Psoas muscle (tissue), 7 donors: ENCODE measurements at regions not wholly inside any gene's neighbourhood (a gene's known extent, or its start where the extent isn't known, plus 50 kb on each side); places are given as distances from the start of the nearest gene placed in this dataset.

Experiments
- ATAC-seq, 4 donors: fragments of 200-7000 bp; cut with Tn5 transposase; one replicate each; pipeline ENCODE4 v1.9.1; 2020; ENCODE audit warnings: moderate library complexity in 3 of 4, mild to moderate bottlenecking in 2 of 4
- DNase-seq, 2 donors: peaks; one replicate each; pipeline ENCODE4 v3.0.0-alpha.2; 2020
- H3K27ac ChIP-seq: fragments of 200-600 bp; one replicate; pipeline ENCODE4 v1.8.0; 2022
- H3K27me3 ChIP-seq, 3 donors: fragments of 200-600 bp in 1 of 3; one replicate each; pipeline versions ENCODE4 v1.6.1 to v1.8.0; 2013 to 2022; ENCODE audit warnings: low read length in 2 of 3, mild to moderate bottlenecking in 2 of 3, moderate library complexity in 1 of 3; ENCODE audit not compliant: insufficient read depth in 3 of 3
- H3K36me3 ChIP-seq, 2 donors: fragments of 200-600 bp in 1 of 2; one replicate each; pipeline versions ENCODE4 v1.6.1 to v1.8.0; 2013 to 2022; ENCODE audit warnings: low read depth in 1 of 2, mild to moderate bottlenecking in 1 of 2, moderate library complexity in 1 of 2; ENCODE audit not compliant: insufficient read depth in 1 of 2
- H3K4me1 ChIP-seq: fragments of 200-600 bp; one replicate; pipeline ENCODE4 v1.8.0; 2022
- H3K4me3 ChIP-seq: fragments of 200-600 bp; one replicate; pipeline ENCODE4 v1.8.0; 2022; ENCODE audit warnings: mild to moderate bottlenecking
- H3K9me3 ChIP-seq: fragments of 200-600 bp; one replicate; pipeline ENCODE4 v1.8.0; 2022
- WGBS, 3 donors: extraction: QIAGEN DNeasy Blood & Tissue Kit; methylation state at CpG; one replicate each; pipeline versions ENCODE4 v1.1.6 to v1.1.7; 2013; 5-methylcytosine and 5-hydroxymethylcytosine counted together
- intact Hi-C, 2 donors: fragments of 100-400 bp; cut with DNase I; formaldehyde crosslinking; loops; one replicate each; pipeline versions ENCODE4 v1.11.0 to v1.14.2; 2022
- TF ChIP-seq, protein P1 (sequence below): fragments of 200-600 bp; IDR thresholded peaks from one replicate; pipeline ENCODE4 v1.8.0; 2022; ENCODE audit warnings: antibody characterized with exemption
- donor health status: healthy with polysubstance abuse.
- donor health status: DM: no; HTN: no; CAD: no; lungs with moderate emphysema.
- donor health status: Bipolar disorder and iron deficiency.
- donor health status: healthy.
- donor health status: DM: yes; HTN: yes; CAD: no.
- donor health status: DM: no; HTN: no; CAD: no.
- donor health status: DM: yes; HTN: yes; CAD: no.

- peaks cover 0 to 2% (median 0%) of the 10 kb centered on the region in 3 donors for H3K27me3 ChIP-seq
- WGBS, 3 donors = 96 to 100% (median 100%) methylated on average over 1 of the region's 1 CpG
These were observed 76.4 kb upstream of the TMEM158 start for GRCh38 chr3:45302470-45302869.

DNA sequence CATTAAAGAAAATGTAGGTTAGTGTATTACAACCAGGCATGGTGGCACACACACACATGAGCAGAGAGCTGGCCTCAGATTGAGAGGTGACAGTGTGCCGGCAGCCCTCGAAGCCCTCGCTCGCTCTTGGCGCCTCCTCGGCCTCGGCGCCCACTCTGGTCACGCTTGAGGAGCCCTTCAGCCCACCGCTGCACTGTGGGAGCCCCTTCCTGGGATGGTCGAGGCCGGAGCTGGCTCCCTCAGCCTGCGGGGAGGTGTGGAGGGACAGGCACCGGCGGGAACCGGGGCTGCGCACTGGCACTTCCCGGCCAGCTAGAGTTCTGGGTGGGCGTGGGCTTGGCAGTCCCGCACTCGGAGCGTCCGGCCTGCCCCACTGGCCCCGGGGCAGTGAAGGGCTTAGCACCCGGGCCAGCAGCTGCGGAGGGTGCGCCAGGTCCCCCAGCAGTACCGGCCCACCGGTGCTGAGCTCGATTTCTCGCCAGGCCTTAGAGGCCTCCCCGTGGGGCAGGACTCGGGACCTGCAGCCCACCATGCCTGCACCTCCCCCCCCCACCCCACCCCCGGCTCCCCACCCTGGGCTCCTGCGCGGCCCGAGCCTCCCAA lies 80.4 kb upstream of the TMEM158 start:
- Histone ChIP-seq H3K27ac (no peak overlapping the region), H3K27me3 (peaks cover 0 to 4% (median 0%) of the 10 kb centered on the region in 3 donors), H3K9me3 (no peaks in the 10 kb centered on the region), H3K36me3 (no peaks in the 10 kb centered on the region), H3K4me1 (no peaks in the 10 kb centered on the region), H3K4me3 (no peak overlapping the region)
- ATAC-seq (no peak), DNase-seq (no peak)
- intact Hi-C loops = no loop called here
- TF ChIP-seq, protein P1, sequence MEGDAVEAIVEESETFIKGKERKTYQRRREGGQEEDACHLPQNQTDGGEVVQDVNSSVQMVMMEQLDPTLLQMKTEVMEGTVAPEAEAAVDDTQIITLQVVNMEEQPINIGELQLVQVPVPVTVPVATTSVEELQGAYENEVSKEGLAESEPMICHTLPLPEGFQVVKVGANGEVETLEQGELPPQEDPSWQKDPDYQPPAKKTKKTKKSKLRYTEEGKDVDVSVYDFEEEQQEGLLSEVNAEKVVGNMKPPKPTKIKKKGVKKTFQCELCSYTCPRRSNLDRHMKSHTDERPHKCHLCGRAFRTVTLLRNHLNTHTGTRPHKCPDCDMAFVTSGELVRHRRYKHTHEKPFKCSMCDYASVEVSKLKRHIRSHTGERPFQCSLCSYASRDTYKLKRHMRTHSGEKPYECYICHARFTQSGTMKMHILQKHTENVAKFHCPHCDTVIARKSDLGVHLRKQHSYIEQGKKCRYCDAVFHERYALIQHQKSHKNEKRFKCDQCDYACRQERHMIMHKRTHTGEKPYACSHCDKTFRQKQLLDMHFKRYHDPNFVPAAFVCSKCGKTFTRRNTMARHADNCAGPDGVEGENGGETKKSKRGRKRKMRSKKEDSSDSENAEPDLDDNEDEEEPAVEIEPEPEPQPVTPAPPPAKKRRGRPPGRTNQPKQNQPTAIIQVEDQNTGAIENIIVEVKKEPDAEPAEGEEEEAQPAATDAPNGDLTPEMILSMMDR = no peak
- WGBS, 3 donors = 91 to 93% (median 91%) methylated on average over 25 to 37 of the region's 37 CpGs

More at GRCh38 chr3:45302470-45302869, 76.4 kb upstream of the TMEM158 start:
- Histone ChIP-seq H3K4me3 (no peak overlapping the region), H3K4me1 (no peaks in the 10 kb centered on the region), H3K36me3 (no peaks in the 10 kb centered on the region), H3K27ac (no peak overlapping the region), H3K9me3 (no peaks in the 10 kb centered on the region)
- TF ChIP-seq, protein P1 = no peak
- intact Hi-C loops = no loop called here
- DNase-seq = no peak
- no peak for ATAC-seq

- Histone ChIP-seq H3K4me3 (no peak overlapping the region), H3K27ac (no peak overlapping the region), H3K27me3 (peaks cover 0 to 11% (median 0%) of the 10 kb centered on the region in 3 donors), H3K9me3 (no peaks in the 10 kb centered on the region), H3K36me3 (no peaks in the 10 kb centered on the region), H3K4me1 (no peaks in the 10 kb centered on the region)
- ATAC-seq = no peak
- TF ChIP-seq, protein P1 = no peak
- intact Hi-C loops = no loop called here
- no peak for DNase-seq
- WGBS, 3 donors = 82 to 86% (median 83%) methylated on average over 3 of the region's 3 CpGs
These were observed 78.5 kb upstream of the LARS2 start for GRCh38 chr3:45309876-45310275.

DNA sequence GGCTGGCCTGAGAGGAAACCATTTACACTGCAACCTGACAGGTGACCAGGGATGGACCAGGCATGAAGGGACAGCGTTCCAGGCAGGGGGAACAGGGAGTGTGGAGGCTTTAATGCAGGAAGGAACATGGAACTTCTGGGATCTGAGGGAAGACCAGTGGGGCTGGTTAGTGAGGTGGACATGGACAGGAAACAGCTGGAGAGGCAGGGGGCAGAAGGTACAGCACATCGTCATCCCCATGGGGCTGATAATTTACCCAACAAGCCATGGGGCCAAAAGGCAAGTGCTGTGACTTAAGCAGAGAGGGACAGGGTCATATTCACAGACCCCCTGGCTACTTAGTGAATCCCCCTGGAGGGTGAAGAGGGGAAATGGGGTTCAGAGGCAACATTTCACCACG lies 77.0 kb upstream of the LARS2 start:
- DNase-seq (no peak), ATAC-seq (no peak)
- intact Hi-C loops = no loop called here
- no peaks in the 10 kb centered on the region for H3K4me1 ChIP-seq
- H3K27ac ChIP-seq = no peak overlapping the region
- peaks cover 0 to 11% (median 0%) of the 10 kb centered on the region in 3 donors for H3K27me3 ChIP-seq
- TF ChIP-seq, protein P1 = no peak
- 24 to 28% (median 26%) methylated on average over 3 of the region's 3 CpGs for WGBS, 3 donors
- no peak overlapping the region for H3K4me3 ChIP-seq
- no peaks in the 10 kb centered on the region for H3K36me3 ChIP-seq
- H3K9me3 ChIP-seq = no peaks in the 10 kb centered on the region
